GM06990 (cell line): ENCODE measurements at regions not wholly inside any gene's neighbourhood (a gene's known extent, or its start where the extent isn't known, plus 50 kb on each side); places are given as distances from the start of the nearest gene placed in this dataset.
"Not testable (repeated sequence)": the region's sequence is repeated elsewhere in the genome, so short reads cannot be mapped to it uniquely, and the experiment has no call there.

ENCODE experiments used
- DNase-seq: peaks from one replicate; pipeline ENCODE4 v3.0.0-alpha.2; 2011; ENCODE audit not compliant: insufficient read length; ENCODE audit errors: extremely low read depth
- H3K27me3 ChIP-seq: replicated peaks from 2 replicates; pipeline ENCODE4 v1.6.0; 2011; ENCODE audit warnings: low read length; ENCODE audit not compliant: control insufficient read depth, insufficient read depth
- H3K36me3 ChIP-seq: 2 replicates; pipeline ENCODE4 v1.5.1; 2011; ENCODE audit warnings: low read length; ENCODE audit not compliant: control insufficient read depth, insufficient read depth
- H3K4me3 ChIP-seq: replicated peaks from 2 replicates; pipeline ENCODE4 v1.5.1; 2011; ENCODE audit warnings: low read depth, mild to moderate bottlenecking, control low read depth, low read length
- TF ChIP-seq, protein P1 (sequence below): IDR thresholded peaks from 2 replicates; pipeline ENCODE4 v1.5.1; 2011; ENCODE audit warnings: low read length, control low read depth, mild to moderate bottlenecking, inconsistent platforms; ENCODE audit not compliant: insufficient read depth, poor library complexity, severe bottlenecking

DNA sequence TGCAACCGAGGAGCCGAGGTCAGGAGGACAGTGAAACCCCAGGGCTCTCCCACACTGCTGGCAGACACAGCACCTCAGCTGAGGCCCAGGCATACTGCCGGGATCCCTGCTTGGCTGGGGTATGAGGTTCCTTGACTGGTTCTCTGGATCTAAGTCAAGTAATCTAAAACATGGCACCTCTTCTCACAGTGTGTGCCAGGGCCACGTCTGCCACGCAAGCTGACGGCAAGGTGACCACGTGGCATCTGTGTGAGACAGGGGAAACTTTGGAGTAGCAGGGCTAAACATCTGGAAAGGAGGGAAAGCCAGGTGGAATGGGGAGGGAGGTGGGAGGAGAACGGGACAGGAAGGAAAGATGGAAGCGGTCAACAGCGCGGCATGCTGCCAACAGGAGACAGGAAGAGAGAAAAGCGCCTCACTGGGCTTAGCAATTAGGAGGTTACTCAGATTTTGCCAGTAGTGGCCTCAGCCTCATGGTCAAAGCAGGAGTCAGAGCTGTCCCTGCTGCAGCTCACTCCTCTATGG is 103.7 kb downstream of the CXCL12 start:
- TF ChIP-seq, protein P1, sequence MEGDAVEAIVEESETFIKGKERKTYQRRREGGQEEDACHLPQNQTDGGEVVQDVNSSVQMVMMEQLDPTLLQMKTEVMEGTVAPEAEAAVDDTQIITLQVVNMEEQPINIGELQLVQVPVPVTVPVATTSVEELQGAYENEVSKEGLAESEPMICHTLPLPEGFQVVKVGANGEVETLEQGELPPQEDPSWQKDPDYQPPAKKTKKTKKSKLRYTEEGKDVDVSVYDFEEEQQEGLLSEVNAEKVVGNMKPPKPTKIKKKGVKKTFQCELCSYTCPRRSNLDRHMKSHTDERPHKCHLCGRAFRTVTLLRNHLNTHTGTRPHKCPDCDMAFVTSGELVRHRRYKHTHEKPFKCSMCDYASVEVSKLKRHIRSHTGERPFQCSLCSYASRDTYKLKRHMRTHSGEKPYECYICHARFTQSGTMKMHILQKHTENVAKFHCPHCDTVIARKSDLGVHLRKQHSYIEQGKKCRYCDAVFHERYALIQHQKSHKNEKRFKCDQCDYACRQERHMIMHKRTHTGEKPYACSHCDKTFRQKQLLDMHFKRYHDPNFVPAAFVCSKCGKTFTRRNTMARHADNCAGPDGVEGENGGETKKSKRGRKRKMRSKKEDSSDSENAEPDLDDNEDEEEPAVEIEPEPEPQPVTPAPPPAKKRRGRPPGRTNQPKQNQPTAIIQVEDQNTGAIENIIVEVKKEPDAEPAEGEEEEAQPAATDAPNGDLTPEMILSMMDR: no peak
- no peaks in the 10 kb centered on the region for H3K36me3 ChIP-seq
- no peaks in the 10 kb centered on the region for H3K27me3 ChIP-seq
- DNase-seq: no peak
- H3K4me3 ChIP-seq: no peak overlapping the region

DNA sequence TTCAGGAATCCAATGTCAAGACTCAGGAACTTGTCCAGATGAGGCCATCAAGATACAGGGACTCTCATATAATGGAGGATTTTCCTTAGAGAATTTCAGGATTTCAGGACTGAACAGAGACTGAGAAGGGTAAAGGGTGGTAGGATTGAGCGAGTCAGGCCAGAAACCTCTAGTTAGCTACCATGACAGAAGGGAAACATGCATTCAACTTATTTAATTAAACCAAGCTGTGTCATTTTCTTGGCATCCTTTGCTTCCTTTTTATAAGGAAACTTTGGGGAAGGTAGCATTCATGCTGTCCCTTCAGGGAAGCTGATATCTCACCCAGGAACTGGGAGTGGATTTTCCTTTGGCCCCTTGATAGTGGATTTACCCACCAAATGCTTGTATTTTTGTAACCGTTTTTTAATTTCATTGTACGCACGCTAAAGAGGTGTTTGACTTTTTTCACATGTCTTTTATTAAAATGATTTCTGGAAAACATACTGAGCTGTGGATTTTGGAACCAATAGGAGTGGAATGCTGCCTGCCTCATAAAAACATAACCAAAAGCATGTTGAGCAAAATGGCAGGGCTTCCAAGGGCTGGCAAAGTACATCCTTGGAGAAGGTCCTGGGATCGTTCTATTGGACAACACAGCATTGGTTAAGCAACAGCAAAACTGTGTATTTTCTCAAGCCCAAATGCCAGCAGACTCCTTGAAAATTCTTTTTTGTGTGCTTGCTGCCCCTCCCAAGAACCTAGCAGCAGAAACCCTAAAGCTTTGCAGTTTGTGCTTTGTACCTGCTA is 104.5 kb downstream of the CXCL12 start:
- H3K36me3 ChIP-seq: no peaks in the 10 kb centered on the region
- no peak overlapping the region for H3K4me3 ChIP-seq
- no peak for DNase-seq
- TF ChIP-seq, protein P1: no peak
- no peaks in the 10 kb centered on the region for H3K27me3 ChIP-seq

DNA sequence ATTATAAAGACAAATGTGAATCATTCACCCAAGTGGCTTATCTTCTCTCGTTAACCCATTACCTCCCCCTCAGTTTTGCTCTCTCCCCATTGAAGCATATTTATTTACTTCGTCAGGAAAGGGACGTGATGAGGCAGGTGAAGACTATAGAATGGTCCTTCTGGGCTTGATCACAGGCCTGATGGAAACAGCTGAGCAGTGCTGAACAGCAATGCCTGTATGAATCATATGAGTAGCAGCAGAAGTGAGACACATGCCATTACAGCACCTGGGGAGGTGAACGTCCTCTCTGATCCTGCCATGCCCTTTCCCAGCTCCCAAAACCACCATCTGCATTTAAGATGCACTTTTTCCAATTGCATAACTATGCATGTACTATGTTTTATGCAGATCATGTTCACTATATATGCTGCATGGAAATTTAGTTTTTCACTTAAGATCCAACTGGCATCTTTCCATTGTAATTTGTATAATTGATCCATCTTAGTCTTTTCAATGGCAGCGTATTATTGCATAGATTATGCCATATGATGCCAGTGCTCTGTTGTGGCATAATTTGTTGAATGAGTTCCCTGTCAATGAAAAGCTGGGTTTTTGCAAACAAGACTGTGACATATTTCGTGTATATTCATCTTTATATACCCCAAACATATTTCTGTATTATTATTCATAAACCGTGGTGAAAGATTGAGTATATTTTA is 105.3 kb downstream of the CXCL12 start:
- Histone ChIP-seq H3K27me3 (no peaks in the 10 kb centered on the region), H3K4me3 (no peak overlapping the region), H3K36me3 (no peaks in the 10 kb centered on the region)
- DNase-seq: no peak
- TF ChIP-seq, protein P1: no peak

DNA sequence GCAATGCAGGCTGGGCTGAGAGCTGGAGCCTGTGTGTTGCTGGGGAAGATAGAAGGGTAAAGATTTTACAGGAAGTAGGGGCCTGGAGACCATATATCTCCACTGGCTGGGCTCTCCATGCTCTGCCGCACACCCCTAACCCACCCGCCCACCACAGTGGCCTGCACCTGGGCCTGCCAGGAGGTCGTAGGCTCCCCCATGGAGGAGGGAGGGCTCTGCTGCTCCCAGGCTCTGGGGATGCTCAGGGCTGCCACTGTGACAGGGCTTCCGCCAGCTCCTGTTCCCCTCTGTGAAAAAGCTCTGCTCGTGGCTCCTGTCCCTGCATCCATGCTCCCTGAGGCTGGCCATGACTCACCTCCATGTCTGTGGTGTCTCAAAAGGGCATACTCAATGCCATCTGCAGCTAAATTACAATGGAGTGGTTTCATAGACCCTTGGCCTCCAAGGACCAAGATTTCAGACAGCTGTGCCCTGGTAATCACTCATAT is 106.0 kb downstream of the CXCL12 start:
- Histone ChIP-seq H3K27me3 (no peaks in the 10 kb centered on the region), H3K36me3 (no peaks in the 10 kb centered on the region), H3K4me3 (no peak overlapping the region)
- TF ChIP-seq, protein P1: no peak
- DNase-seq: no peak

DNA sequence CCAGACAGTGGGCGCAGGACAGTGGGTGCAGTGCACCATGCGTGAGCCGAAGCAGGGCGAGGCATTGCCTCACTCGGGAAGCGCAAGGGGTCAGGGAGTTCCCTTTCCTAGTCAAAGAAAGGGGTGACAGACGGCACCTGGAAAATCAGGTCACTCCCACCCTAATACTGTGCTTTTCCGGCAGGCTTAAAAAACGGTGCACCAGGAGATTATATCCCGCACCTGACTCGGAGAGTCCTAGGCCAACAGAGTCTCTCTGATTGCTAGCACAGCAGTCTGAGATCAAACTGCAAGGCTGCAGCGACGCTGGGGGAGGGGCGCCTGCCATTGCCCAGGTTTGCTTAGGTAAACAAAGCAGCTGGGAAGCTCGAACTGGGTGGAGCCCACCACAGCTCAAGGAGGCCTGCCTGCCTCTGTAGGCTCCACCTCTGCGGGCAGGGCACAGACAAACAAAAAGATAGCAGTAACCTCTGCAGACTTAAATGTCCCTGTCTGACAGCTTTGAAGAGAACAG is 116.4 kb downstream of the CXCL12 start:
- DNase-seq, H3K27me3 ChIP-seq, H3K4me3 ChIP-seq, H3K36me3 ChIP-seq: not testable (repeated sequence)

DNA sequence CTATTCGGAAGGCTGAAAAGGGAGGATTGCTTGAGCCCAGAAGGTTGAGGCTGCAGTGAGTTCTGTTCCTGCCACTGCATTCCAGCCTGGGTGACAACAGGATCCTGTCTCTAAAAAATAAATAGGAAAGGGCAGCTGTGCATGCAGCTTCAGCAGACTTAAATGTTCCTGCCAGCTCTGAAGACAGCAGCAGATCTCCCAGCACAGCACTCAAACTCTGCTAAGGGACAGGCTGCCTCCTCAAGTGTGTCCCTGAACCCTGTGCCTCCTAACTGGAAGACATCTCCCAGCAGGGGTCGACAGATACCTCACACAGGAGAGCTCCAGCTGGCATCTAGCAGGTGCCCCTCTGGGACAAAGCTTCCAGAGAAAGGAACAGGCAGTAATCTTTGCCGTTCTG is 117.9 kb downstream of the CXCL12 start:
- no peak for DNase-seq
- Histone ChIP-seq H3K4me3 (no peak overlapping the region), H3K36me3 (no peaks in the 10 kb centered on the region), H3K27me3 (no peaks in the 10 kb centered on the region)
- TF ChIP-seq, protein P1: no peak
